HepG2 (cell line): ENCODE measurements at regions not wholly inside any gene's neighbourhood (a gene's known extent, or its start where the extent isn't known, plus 50 kb on each side); places are given as distances from the start of the nearest gene placed in this dataset.

Source experiments
- ATAC-seq: fragments of 200-7000 bp; cut with Tn5 transposase; 3 replicates; pipeline ENCODE4 v1.9.1; 2020; ENCODE audit warnings: mild to moderate bottlenecking, moderate library complexity
- BruUV-seq: library from RNA; stranded (reverse); fragments of 400-500 nt; replicated peaks from 2 replicates; lab custom pipeline; 2021; lab: Mats Ljungman, UMichigan
- CTCF ChIA-PET: fragments of 300-600 bp; formaldehyde crosslinking; extraction: SDS; loops from one replicate; lab custom pipeline; 2021; ENCODE audit warnings: low total read pairs, inconsistent platforms, low intra/inter-chr PET ratio; lab: Yijun Ruan, JAX
- POLR2A ChIA-PET: fragments of 350-600 bp; sonication (Branson Sonifier 250); formaldehyde crosslinking; loops from one replicate; lab custom pipeline; 2020; ENCODE audit warnings: antibody characterized with exemption, inconsistent platforms; lab: Yijun Ruan, JAX
- DNase-seq: peaks from one replicate; pipeline ENCODE4 v3.0.0-alpha.2; 2015; ENCODE audit warnings: low spot score
- FAIRE-seq: peaks from 3 replicates; lab custom pipeline; 2011; peaks lifted over from hg19 to GRCh38; lab: Jason Lieb, UNC
- H2AFZ ChIP-seq: one replicate; pipeline ENCODE4 v1.6.1; 2011; ENCODE audit warnings: low read length, inconsistent platforms
- H3K27ac ChIP-seq: fragments of 300-600 bp; 3 replicates; pipeline ENCODE4 v1.8.0; 2011; ENCODE audit warnings: mixed run types, mild to moderate bottlenecking, mixed read lengths, low read length, inconsistent platforms; ENCODE audit not compliant: insufficient read depth; ENCODE audit errors: extremely low read length
- H3K27me3 ChIP-seq, 2 experiments: fragments of 200-600 bp in 1 of 2; 2 replicates in 1 of 2; 3 replicates in 1 of 2; pipeline versions ENCODE4 v1.6.0 to v1.8.0; 2011; ENCODE audit warnings: low read length in 2 of 2, mild to moderate bottlenecking in 2 of 2, moderate library complexity in 2 of 2, inconsistent platforms in 1 of 2; ENCODE audit not compliant: insufficient read depth in 2 of 2, control insufficient read depth in 1 of 2
- H3K36me3 ChIP-seq, 2 experiments: fragments of 200-600 bp in 1 of 2; replicated peaks in 1 of 2; 2 replicates in 1 of 2; 3 replicates in 1 of 2; pipeline versions ENCODE4 v1.5.1 to v1.8.0; 2011; ENCODE audit warnings: low read length in 2 of 2, inconsistent platforms in 1 of 2; ENCODE audit not compliant: insufficient read depth in 2 of 2, control insufficient read depth in 1 of 2
- H3K4me1 ChIP-seq: 2 replicates; pipeline ENCODE4 v1.5.1; 2012; ENCODE audit warnings: low read length, inconsistent platforms; ENCODE audit not compliant: insufficient read depth
- H3K4me2 ChIP-seq: 2 replicates; pipeline ENCODE4 v1.6.0; 2011; ENCODE audit warnings: low read depth, low read length, inconsistent platforms
- H3K4me3 ChIP-seq, 3 experiments: fragments of 200-600 bp in 1 of 3; sonication (generic), shearing (Covaris generic) in 1 of 3; replicated peaks in 1 of 3; 2 replicates each; pipeline ENCODE4 v1.5.1; 2011 to 2016; ENCODE audit warnings: low read length in 3 of 3, inconsistent platforms in 2 of 3, low read depth in 2 of 3, mild to moderate bottlenecking in 2 of 3, control low read depth in 1 of 3, mixed read lengths in 1 of 3; ENCODE audit not compliant: insufficient read depth in 1 of 3
- H3K79me2 ChIP-seq: one replicate; pipeline ENCODE4 v1.6.1; 2011; ENCODE audit warnings: low read length, inconsistent platforms; ENCODE audit not compliant: insufficient read depth
- H3K9ac ChIP-seq: 2 replicates; pipeline ENCODE4 v1.6.0; 2011; ENCODE audit warnings: mild to moderate bottlenecking, low read depth, low read length, inconsistent platforms; ENCODE audit not compliant: insufficient read depth
- H3K9me3 ChIP-seq: 2 replicates; pipeline ENCODE4 v1.5.1; 2012; ENCODE audit warnings: mild to moderate bottlenecking, low read length
- H4K20me1 ChIP-seq: 2 replicates; pipeline ENCODE4 v1.6.0; 2011; ENCODE audit warnings: inconsistent platforms, mild to moderate bottlenecking, low read length, moderate library complexity; ENCODE audit not compliant: insufficient read depth
- ATM ChIP-seq: fragments of 450-650 bp; IDR thresholded peaks from 2 replicates; pipeline ENCODE4 v1.7.1; 2017; ENCODE audit warnings: mild to moderate bottlenecking, borderline replicate concordance
- ZC3H4 ChIP-seq: sonication (generic); formaldehyde crosslinking; IDR thresholded peaks from 2 replicates; pipeline ENCODE4 v1.4.0; 2020; ENCODE audit warnings: missing genetic modification reagents, borderline replicate concordance
- ZNF7 ChIP-seq: IDR thresholded peaks from 2 replicates; pipeline ENCODE4 v1.6.1; 2016; ENCODE audit warnings: missing biosample characterization, missing genetic modification reagents
- WGBS: methylation state at CpG from one replicate; pipeline ENCODE4 v1.1.6; 2017; ENCODE audit warnings: low lambda C conversion rate; 5-methylcytosine and 5-hydroxymethylcytosine counted together
- in situ Hi-C: cut with HindIII; loops from 2 replicates; pipeline ENCODE4 v1.10.0; 2017; ENCODE audit warnings: low pct_unique_long_range_greater_than_20kb; ENCODE audit not compliant: extremely low pct_ligation_motif_present
- intact Hi-C: fragments of 100-400 bp; cut with micrococcal nuclease; formaldehyde crosslinking; loops from one replicate; pipeline ENCODE4 v1.10.0; 2022; ENCODE audit not compliant: unreplicated experiment

DNA sequence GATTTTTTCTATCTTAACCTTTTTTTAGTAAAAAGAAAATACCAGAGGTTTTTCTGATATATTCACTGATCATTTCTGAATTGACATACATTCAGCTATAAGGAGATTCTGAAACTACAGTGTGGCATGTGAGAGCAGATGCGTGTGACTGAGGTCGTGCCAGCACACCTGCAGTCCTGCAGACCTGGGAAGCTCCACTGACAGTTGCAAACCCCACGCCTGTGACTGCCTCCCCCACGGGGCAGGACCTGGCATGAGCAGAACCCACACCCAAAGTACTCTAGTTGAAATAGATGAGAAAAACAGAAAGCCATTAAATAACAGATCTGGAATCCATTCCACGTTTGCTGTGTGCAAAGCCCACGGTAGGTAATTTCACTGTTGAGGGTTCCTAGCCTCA, 80.7 kb downstream of the TEX29 start:
- ChIA-PET CTCF (no interaction called here), POLR2A (no interaction called here)
- Histone ChIP-seq H4K20me1 (no peaks in the 10 kb centered on the region), H2AFZ (no peak overlapping the region), H3K27ac (no peak overlapping the region), H3K79me2 (no peaks in the 10 kb centered on the region), H3K36me3 (no peaks in the 10 kb centered on the region), H3K9ac (no peak overlapping the region), H3K9me3 (no peaks in the 10 kb centered on the region), H3K27me3 (peaks cover 10 to 76% of the 10 kb centered on the region in 2 experiments; a peak in 4 of 5 replicates), H3K4me3 (no peak overlapping the region), H3K4me1 (peaks cover 12% of the 10 kb centered on the region), H3K4me2 (no peak overlapping the region)
- no peak for ATAC-seq
- 1% methylated on average over 6 of the region's 6 CpGs for WGBS
- in situ Hi-C loops = no loop called here
- DNase-seq = no peak
- intact Hi-C loops = no loop called here
- FAIRE-seq = no peak
- no TSS peak for BruUV-seq
- TF ChIP-seq ZNF7 = no peak

- H3K4me2 ChIP-seq = no peak overlapping the region
- CTCF ChIA-PET = no interaction called here
- no peak for DNase-seq
- POLR2A ChIA-PET = no interaction called here
- H4K20me1 ChIP-seq = no peaks in the 10 kb centered on the region
- H3K9me3 ChIP-seq = no peaks in the 10 kb centered on the region
- TF ChIP-seq ZC3H4 (no peak), ATM (no peak)
- TF ChIP-seq, all 625 proteins: peak for 0
- no peak overlapping the region for H3K9ac ChIP-seq
- H3K27ac ChIP-seq = no peak overlapping the region
- no peak overlapping the region for H3K4me3 ChIP-seq
- H3K27me3 ChIP-seq = peaks cover 10 to 70% of the 10 kb centered on the region in 2 experiments; a peak in 4 of 5 replicates
- FAIRE-seq (no peak), ATAC-seq (no peak)
- H3K36me3 ChIP-seq = no peaks in the 10 kb centered on the region
- 15% methylated on average over 9 of the region's 14 CpGs for WGBS
- intact Hi-C loops = no loop called here
- in situ Hi-C loops = no loop called here
- no TSS peak for BruUV-seq
- H3K4me1 ChIP-seq = peaks cover 18% of the 10 kb centered on the region
- H2AFZ ChIP-seq = no peak overlapping the region
- H3K79me2 ChIP-seq = no peaks in the 10 kb centered on the region
These were observed 81.3 kb downstream of the TEX29 start for GRCh38 chr13:111401755-111402154.
